ENCODE measurements at regions not wholly inside any gene's neighbourhood (a gene's known extent, or its start where the extent isn't known, plus 50 kb on each side); places are given as distances from the start of the nearest gene placed in this dataset.

DNA sequence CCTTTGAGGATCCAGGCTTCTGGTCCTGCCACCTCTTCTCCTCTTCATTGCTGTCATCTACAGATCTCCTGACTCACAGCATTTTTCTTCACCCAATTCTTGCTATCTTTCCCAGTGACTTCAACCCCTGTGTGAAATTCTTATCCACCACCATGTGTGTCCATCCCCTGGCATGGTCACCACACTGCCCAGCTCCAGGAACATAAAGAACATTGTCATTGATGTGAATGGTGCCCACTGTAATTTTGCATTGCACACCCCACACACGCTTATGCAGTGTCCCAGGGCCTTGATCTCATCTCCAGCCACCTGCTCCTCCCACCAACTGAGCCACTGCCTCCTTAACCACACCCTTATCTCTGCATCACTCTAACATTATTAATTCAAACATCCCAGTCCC, 85.3 kb downstream of the C1D start:
- H3K36me3 ChIP-seq (replicated peaks; ENCODE audit: control insufficient read depth, insufficient read depth, low read length) = no peaks in the 10 kb centered on the region
- DNase-seq = no peak
- H3K4me3 ChIP-seq (ENCODE audit: insufficient read depth, low read depth, low read length) = no peak overlapping the region
- no peaks in the 10 kb centered on the region for H3K27me3 ChIP-seq (ENCODE audit: control insufficient read depth, insufficient read depth, low read length)

DNA sequence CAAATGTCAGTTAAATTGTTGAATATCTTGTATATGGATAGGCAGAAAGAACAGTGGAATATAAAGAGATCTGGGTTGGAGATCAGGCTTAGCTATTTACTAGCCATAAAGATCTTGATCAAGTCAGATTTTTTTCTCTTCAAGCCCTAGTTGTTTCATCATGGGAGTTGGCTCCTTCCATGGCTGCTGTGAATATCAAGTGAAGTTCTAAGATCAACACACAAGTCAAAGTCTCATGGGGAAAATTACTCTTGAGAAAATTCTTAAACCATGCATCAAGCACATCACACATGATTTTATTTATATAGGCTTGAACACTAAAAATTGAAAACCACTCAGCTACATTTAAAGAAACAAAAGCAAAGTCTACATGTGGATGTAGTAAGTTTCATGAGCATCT, 79.8 kb downstream of the C1D start:
- H3K27me3 ChIP-seq (ENCODE audit: control insufficient read depth, insufficient read depth, low read length) = no peaks in the 10 kb centered on the region
- H3K36me3 ChIP-seq (replicated peaks; ENCODE audit: control insufficient read depth, insufficient read depth, low read length) = no peaks in the 10 kb centered on the region
- no peak for DNase-seq
- no peak overlapping the region for H3K4me3 ChIP-seq (ENCODE audit: insufficient read depth, low read depth, low read length)

DNA sequence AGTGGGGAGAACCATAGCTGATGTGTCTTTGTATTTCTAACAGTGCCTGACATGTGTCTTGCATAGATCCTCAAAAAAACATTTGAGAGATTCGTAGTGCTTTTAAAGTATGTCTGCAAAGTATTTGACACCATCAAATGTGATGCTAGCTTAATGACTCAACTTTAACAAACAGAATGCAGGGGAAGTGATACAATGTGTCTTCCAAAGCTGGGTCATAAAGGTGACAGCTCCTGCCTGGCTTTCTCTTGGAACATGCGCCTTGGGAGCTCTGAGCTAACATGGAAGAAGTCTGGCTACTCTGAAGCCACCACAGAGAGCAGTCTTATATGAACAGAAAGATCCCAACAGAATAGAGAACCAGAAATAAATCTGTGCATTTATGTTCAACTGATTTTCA, 78.2 kb downstream of the C1D start:
- Histone ChIP-seq H3K36me3 (replicated peaks; ENCODE audit: control insufficient read depth, insufficient read depth, low read length) (no peaks in the 10 kb centered on the region), H3K4me3 (ENCODE audit: insufficient read depth, low read depth, low read length) (no peak overlapping the region), H3K27me3 (ENCODE audit: control insufficient read depth, insufficient read depth, low read length) (no peaks in the 10 kb centered on the region)
- no peak for DNase-seq

DNA sequence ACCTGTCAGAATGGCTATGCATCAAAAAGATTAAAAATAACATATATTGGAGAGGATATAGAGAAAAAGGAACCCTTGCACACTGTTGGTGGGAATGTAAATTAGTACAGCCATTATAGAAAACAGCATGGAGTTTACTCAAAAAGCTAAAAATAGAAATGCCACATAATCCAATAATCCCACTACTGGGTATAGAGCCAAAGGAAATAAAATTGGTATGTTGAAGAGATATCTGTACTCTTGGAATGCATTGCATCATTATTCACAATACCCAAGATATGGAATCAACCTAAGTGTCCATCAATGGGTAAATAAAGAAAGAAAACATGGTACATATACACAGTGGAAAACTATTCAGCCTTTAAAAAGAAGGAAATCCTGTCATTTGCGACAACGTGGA, 77.2 kb downstream of the C1D start:
- Histone ChIP-seq H3K27me3 (ENCODE audit: control insufficient read depth, insufficient read depth, low read length) (no peaks in the 10 kb centered on the region), H3K36me3 (replicated peaks; ENCODE audit: control insufficient read depth, insufficient read depth, low read length) (no peaks in the 10 kb centered on the region), H3K4me3 (ENCODE audit: insufficient read depth, low read depth, low read length) (no peak overlapping the region)
- DNase-seq = no peak

DNA sequence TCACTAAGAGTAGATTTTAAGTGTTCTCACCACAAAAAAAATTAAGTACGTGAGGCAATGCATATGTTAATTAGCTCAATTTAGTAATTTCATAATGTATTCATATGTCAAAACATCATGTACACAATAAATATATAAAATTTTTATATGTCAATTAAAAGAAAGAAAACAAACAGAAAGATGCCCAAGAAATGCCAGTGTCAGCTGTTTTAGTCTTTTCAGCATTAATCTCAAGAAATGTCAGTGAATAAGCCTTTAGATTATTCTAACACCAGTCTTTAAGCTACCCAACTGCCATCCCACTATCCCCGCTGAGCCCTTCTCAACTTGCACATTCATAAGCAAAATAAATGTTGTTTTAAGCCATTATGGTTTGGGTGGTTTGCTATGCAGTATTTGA, 76.5 kb downstream of the C1D start:
- no peak overlapping the region for H3K4me3 ChIP-seq (ENCODE audit: insufficient read depth, low read depth, low read length)
- H3K36me3 ChIP-seq (replicated peaks; ENCODE audit: control insufficient read depth, insufficient read depth, low read length) = no peaks in the 10 kb centered on the region
- H3K27me3 ChIP-seq (ENCODE audit: control insufficient read depth, insufficient read depth, low read length) = no peaks in the 10 kb centered on the region
- no peak for DNase-seq
